COLO668 (cell line): ENCODE measurements at regions not wholly inside any gene's neighbourhood (a gene's known extent, or its start where the extent isn't known, plus 50 kb on each side); places are given as distances from the start of the nearest gene placed in this dataset.

Source experiments
- DNase-seq: peaks from one replicate; lab custom pipeline; 2025; ENCODE audit not compliant: unreplicated experiment; lab: John Stamatoyannopoulos, UW

GRCh38 chr13:90187478-90188350, 1159.8 kb upstream of the MIR17HG start:
- DNase-seq: no peak

GRCh38 chr13:90188351-90188636, 1159.2 kb upstream of the MIR17HG start:
- DNase-seq: no peak

- no peak for DNase-seq
These were observed 1149.8 kb upstream of the MIR17HG start for GRCh38 chr13:90197722-90198121.

- DNase-seq: no peak
These were observed 1146.3 kb upstream of the MIR17HG start for GRCh38 chr13:90201202-90201601.

GRCh38 chr13:90201676-90202460, 1145.6 kb upstream of the MIR17HG start:
- no peak for DNase-seq

GRCh38 chr13:90205081-90205480, 1142.4 kb upstream of the MIR17HG start:
- no peak for DNase-seq

- DNase-seq: no peak
These were observed 1141.6 kb upstream of the MIR17HG start for GRCh38 chr13:90205911-90206310.

- no peak for DNase-seq
These were observed 1130.2 kb upstream of the MIR17HG start for GRCh38 chr13:90217275-90217674.

GRCh38 chr13:90222758-90223157, 1124.7 kb upstream of the MIR17HG start:
- no peak for DNase-seq

GRCh38 chr13:90230311-90230710, 1117.2 kb upstream of the MIR17HG start:
- DNase-seq: no peak

- no peak for DNase-seq
These were observed 1115.2 kb upstream of the MIR17HG start for GRCh38 chr13:90232291-90232690.

GRCh38 chr13:90233933-90234672, 1113.4 kb upstream of the MIR17HG start:
- DNase-seq: no peak

GRCh38 chr13:90237852-90238251, 1109.6 kb upstream of the MIR17HG start:
- no peak for DNase-seq

GRCh38 chr13:90238413-90238812, 1109.1 kb upstream of the MIR17HG start:
- no peak for DNase-seq

GRCh38 chr13:90239130-90239529, 1108.4 kb upstream of the MIR17HG start:
- DNase-seq: no peak

- no peak for DNase-seq
These were observed 1101.5 kb upstream of the MIR17HG start for GRCh38 chr13:90246005-90246404.

- DNase-seq: no peak
These were observed 1100.7 kb upstream of the MIR17HG start for GRCh38 chr13:90246687-90247345.

GRCh38 chr13:90253806-90254205, 1093.7 kb upstream of the MIR17HG start:
- no peak for DNase-seq

- DNase-seq: no peak
These were observed 1093.0 kb upstream of the MIR17HG start for GRCh38 chr13:90254437-90254836.

- DNase-seq: no peak
These were observed 1090.7 kb upstream of the MIR17HG start for GRCh38 chr13:90256746-90257145.

- no peak for DNase-seq
These were observed 1089.4 kb upstream of the MIR17HG start for GRCh38 chr13:90258129-90258528.
